Liver (tissue), 7 donors: ENCODE measurements at regions not wholly inside any gene's neighbourhood (a gene's known extent, or its start where the extent isn't known, plus 50 kb on each side); places are given as distances from the start of the nearest gene placed in this dataset.

Source experiments
- DNase-seq: peaks from one replicate; pipeline ENCODE4 v3.0.0-alpha.2; 2017; ENCODE audit warnings: low spot score
- H3K27ac ChIP-seq, 2 donors: one replicate each; pipeline ENCODE4 v1.7.0; 2013; ENCODE audit warnings: inconsistent platforms in 2 of 2, low read length in 2 of 2, control low read depth in 1 of 2, low read depth in 1 of 2, mild to moderate bottlenecking in 1 of 2
- H3K27me3 ChIP-seq, 4 donors: one replicate each; pipeline versions ENCODE4 v1.6.1 to v1.7.0; 2013; ENCODE audit warnings: low read length in 3 of 4, inconsistent platforms in 1 of 4, mild to moderate bottlenecking in 1 of 4, moderate library complexity in 1 of 4; ENCODE audit not compliant: control insufficient read depth in 4 of 4, insufficient read depth in 4 of 4
- H3K36me3 ChIP-seq, 4 donors: one replicate each; pipeline versions ENCODE4 v1.6.1 to v1.7.0; 2013; ENCODE audit warnings: low read length in 3 of 4, mild to moderate bottlenecking in 3 of 4, low read depth in 1 of 4, moderate library complexity in 1 of 4; ENCODE audit not compliant: control insufficient read depth in 4 of 4, insufficient read depth in 3 of 4
- H3K4me1 ChIP-seq, 4 donors: one replicate each; pipeline versions ENCODE4 v1.6.1 to v1.7.0; 2013; ENCODE audit warnings: low read length in 3 of 4, mild to moderate bottlenecking in 3 of 4, moderate library complexity in 1 of 4; ENCODE audit not compliant: control insufficient read depth in 4 of 4, insufficient read depth in 4 of 4
- H3K4me3 ChIP-seq, 3 donors: one replicate each; pipeline versions ENCODE4 v1.6.1 to v1.7.0; 2013; ENCODE audit warnings: low read length in 3 of 3, control low read depth in 1 of 3, low read depth in 1 of 3, mild to moderate bottlenecking in 1 of 3
- H3K9ac ChIP-seq, 2 donors: one replicate each; pipeline ENCODE4 v1.7.0; 2013; ENCODE audit warnings: low read length in 2 of 2, mild to moderate bottlenecking in 2 of 2, moderate library complexity in 2 of 2, control low read depth in 1 of 2, low read depth in 1 of 2
- H3K9me3 ChIP-seq, 4 donors: one replicate each; pipeline versions ENCODE4 v1.6.1 to v1.7.0; 2013; ENCODE audit warnings: low read length in 3 of 4; ENCODE audit not compliant: control insufficient read depth in 4 of 4
- ATF3 ChIP-seq: IDR thresholded peaks from 2 replicates; pipeline ENCODE4 v1.6.1; 2016; ENCODE audit warnings: antibody characterized with exemption
- FOXA2 ChIP-seq: IDR thresholded peaks from 2 replicates; pipeline ENCODE4 v1.6.1; 2016; ENCODE audit warnings: antibody characterized with exemption
- MAX ChIP-seq: IDR thresholded peaks from 2 replicates; pipeline ENCODE4 v1.6.1; 2016; ENCODE audit warnings: antibody characterized with exemption
- RAD21 ChIP-seq, 2 donors: IDR thresholded peaks; 2 replicates each; pipeline ENCODE4 v1.6.1; 2016; ENCODE audit warnings: antibody characterized with exemption in 2 of 2, mild to moderate bottlenecking in 2 of 2
- WGBS: extraction: QIAGEN DNeasy Blood & Tissue Kit; methylation state at CpG from one replicate; pipeline ENCODE4 v1.1.7; 2013; 5-methylcytosine and 5-hydroxymethylcytosine counted together
- donor health status: healthy.
- donor health status: healthy.
- donor health status: healthy.
- donor health status: healthy.

GRCh38 chr7:127446842-127447241 is 54.3 kb upstream of the ZNF800 start:
- Histone ChIP-seq H3K9ac (no peak overlapping the region), H3K9me3 (peaks cover 1 to 12% (median 6%) of the 10 kb centered on the region in 4 donors), H3K27ac (no peak overlapping the region), H3K36me3 (no peaks in the 10 kb centered on the region), H3K27me3 (no peaks in the 10 kb centered on the region), H3K4me3 (no peak overlapping the region), H3K4me1 (no peaks in the 10 kb centered on the region)
- 92% methylated on average over 2 of the region's 2 CpGs for WGBS
- no peak for DNase-seq
- TF ChIP-seq MAX (no peak), ATF3 (no peak), FOXA2 (no peak), RAD21 (IDR thresholded peaks at IDR 0.05) (no peak)
